K562 (cell line): ENCODE measurements at regions not wholly inside any gene's neighbourhood (a gene's known extent, or its start where the extent isn't known, plus 50 kb on each side); places are given as distances from the start of the nearest gene placed in this dataset.

Source experiments
- ARID1B ChIP-seq: fragments of 450-650 bp; IDR thresholded peaks from 2 replicates; pipeline ENCODE4 v1.6.1; 2016; ENCODE audit warnings: antibody characterized with exemption, mild to moderate bottlenecking, inconsistent platforms
- BHLHE40 ChIP-seq: IDR thresholded peaks from 2 replicates; pipeline ENCODE4 v1.6.1; 2011; ENCODE audit warnings: low read length, improper control_type of control experiment
- FOS ChIP-seq: IDR thresholded peaks from 3 replicates; pipeline ENCODE4 v1.6.1; 2011; ENCODE audit not compliant: insufficient read length; ENCODE audit errors: extremely low read depth
- HDAC8 ChIP-seq: fragments of 450-650 bp; IDR thresholded peaks from 2 replicates; pipeline ENCODE4 v1.6.1; 2016; ENCODE audit warnings: mild to moderate bottlenecking, missing genetic modification characterization, moderate library complexity, missing compliant biosample characterization
- HSF4 ChIP-seq: fragments of 250-450 bp; sonication (Bioruptor Pico); IDR thresholded peaks from 2 replicates; pipeline ENCODE4 v2.1.2; 2022; ENCODE audit warnings: mild to moderate bottlenecking, moderate library complexity, borderline replicate concordance
- KDM1A ChIP-seq, 2 experiments: fragments of 450-650 bp; IDR thresholded peaks; 2 replicates each; pipeline ENCODE4 v1.6.1; 2016; ENCODE audit warnings: mild to moderate bottlenecking in 2 of 2
- MEF2D ChIP-seq: conservative IDR thresholded peaks from 2 replicates; pipeline ENCODE4 v1.6.1; 2016; ENCODE audit warnings: low read depth, missing genetic modification characterization, missing compliant biosample characterization
- NR3C1 ChIP-seq: sonication (generic); formaldehyde crosslinking; IDR thresholded peaks from 2 replicates; pipeline ENCODE4 v1.8.1; 2022; ENCODE audit warnings: missing genetic modification reagents
- SETDB1 ChIP-seq: IDR thresholded peaks from one replicate; pipeline ENCODE4 v1.6.1; 2012; ENCODE audit warnings: low read length, control low read depth, inconsistent platforms
- SP1 ChIP-seq: sonication (generic); formaldehyde crosslinking; IDR thresholded peaks from 2 replicates; pipeline ENCODE4 v1.8.1; 2022; ENCODE audit warnings: mild to moderate bottlenecking, missing genetic modification reagents
- TAF1 ChIP-seq: IDR thresholded peaks from 2 replicates; pipeline ENCODE4 v1.6.1; 2011; ENCODE audit warnings: mild to moderate bottlenecking, low read length, moderate library complexity; ENCODE audit not compliant: insufficient read depth, control insufficient read depth, severe bottlenecking; ENCODE audit errors: extremely low read depth
- TF ChIP-seq, protein P1 (sequence below), 2 experiments: fragments of 150-350 bp in 1 of 2; IDR thresholded peaks; 2 replicates each; pipeline ENCODE4 v1.6.1; 2012 to 2016; ENCODE audit warnings: low read depth in 2 of 2, low read length in 2 of 2, mild to moderate bottlenecking in 1 of 2, moderate library complexity in 1 of 2
- TF ChIP-seq, protein P2 (sequence below): sonication (generic); formaldehyde crosslinking; IDR thresholded peaks from 2 replicates; pipeline ENCODE4 v1.8.0; 2022; ENCODE audit warnings: mild to moderate bottlenecking, missing genetic modification reagents
- TF ChIP-seq, protein P3 (sequence below), 2 experiments: fragments of 450-650 bp in 1 of 2; sonication (generic) in 1 of 2; formaldehyde crosslinking in 1 of 2; IDR thresholded peaks; 2 replicates each; pipeline versions ENCODE4 v1.7.1 to v1.9.0; 2016 to 2022; ENCODE audit warnings: inconsistent platforms in 1 of 2, mild to moderate bottlenecking in 1 of 2, missing genetic modification reagents in 1 of 2

DNA sequence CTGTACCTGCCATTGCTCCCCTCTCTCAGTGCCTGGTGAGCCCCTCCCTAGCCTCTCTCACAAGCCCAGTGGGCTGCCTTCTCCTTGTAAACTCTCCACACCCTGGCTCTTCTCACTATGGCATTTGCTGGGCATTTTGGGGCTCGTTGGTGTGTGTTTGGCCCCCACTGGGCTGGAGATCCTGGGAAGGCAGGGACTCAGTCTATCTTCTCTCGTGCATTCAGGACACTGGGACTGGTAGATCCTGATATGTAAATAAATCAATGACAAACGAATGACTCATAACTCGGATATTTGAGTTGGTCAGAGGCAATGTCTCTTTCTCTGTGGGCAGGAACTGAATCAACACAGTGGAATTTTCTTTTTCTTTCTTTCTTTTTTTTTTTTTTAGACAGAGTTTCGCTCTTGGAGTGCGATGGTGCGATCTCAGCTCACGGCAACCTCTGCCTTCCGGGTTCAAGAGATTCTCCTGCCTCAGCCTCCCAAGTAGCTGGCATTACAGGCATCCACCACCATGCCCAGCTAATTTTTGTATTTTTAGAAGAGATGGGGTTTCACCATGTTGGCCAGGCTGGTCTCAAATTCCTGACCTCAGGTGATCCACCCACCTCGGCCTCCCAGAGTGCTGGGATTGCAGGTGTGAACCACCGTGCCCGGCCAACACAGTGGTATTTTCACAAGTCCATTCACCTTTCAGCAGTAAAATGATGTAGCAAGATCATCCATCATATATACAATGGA lies 144.6 kb upstream of the SPRED2 start (continued):
- TF ChIP-seq, protein P1, sequence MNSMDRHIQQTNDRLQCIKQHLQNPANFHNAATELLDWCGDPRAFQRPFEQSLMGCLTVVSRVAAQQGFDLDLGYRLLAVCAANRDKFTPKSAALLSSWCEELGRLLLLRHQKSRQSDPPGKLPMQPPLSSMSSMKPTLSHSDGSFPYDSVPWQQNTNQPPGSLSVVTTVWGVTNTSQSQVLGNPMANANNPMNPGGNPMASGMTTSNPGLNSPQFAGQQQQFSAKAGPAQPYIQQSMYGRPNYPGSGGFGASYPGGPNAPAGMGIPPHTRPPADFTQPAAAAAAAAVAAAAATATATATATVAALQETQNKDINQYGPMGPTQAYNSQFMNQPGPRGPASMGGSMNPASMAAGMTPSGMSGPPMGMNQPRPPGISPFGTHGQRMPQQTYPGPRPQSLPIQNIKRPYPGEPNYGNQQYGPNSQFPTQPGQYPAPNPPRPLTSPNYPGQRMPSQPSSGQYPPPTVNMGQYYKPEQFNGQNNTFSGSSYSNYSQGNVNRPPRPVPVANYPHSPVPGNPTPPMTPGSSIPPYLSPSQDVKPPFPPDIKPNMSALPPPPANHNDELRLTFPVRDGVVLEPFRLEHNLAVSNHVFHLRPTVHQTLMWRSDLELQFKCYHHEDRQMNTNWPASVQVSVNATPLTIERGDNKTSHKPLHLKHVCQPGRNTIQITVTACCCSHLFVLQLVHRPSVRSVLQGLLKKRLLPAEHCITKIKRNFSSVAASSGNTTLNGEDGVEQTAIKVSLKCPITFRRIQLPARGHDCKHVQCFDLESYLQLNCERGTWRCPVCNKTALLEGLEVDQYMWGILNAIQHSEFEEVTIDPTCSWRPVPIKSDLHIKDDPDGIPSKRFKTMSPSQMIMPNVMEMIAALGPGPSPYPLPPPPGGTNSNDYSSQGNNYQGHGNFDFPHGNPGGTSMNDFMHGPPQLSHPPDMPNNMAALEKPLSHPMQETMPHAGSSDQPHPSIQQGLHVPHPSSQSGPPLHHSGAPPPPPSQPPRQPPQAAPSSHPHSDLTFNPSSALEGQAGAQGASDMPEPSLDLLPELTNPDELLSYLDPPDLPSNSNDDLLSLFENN (IDR thresholded peaks at IDR 0.05; ENCODE audit: low read depth in 2 of 2, low read length in 2 of 2) = no peak
- peak; percentile 78 for TF ChIP-seq ARID1B
- TF ChIP-seq KDM1A (IDR thresholded peaks at IDR 0.05) = peak; percentile 35 to 52; a peak in 2 of 4 replicates
- TF ChIP-seq MEF2D (tag) = no peak
- TF ChIP-seq, protein P2, sequence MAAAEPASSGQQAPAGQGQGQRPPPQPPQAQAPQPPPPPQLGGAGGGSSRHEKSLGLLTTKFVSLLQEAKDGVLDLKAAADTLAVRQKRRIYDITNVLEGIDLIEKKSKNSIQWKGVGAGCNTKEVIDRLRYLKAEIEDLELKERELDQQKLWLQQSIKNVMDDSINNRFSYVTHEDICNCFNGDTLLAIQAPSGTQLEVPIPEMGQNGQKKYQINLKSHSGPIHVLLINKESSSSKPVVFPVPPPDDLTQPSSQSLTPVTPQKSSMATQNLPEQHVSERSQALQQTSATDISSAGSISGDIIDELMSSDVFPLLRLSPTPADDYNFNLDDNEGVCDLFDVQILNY (CRISPR knock-in tag) = no peak
- no peak for TF ChIP-seq TAF1
- TF ChIP-seq BHLHE40 = peak; percentile 9; the same call in 1 of the 2 replicates
- TF ChIP-seq FOS = peak; percentile 19
- no peak for TF ChIP-seq SP1 (CRISPR knock-in tag)
- TF ChIP-seq HSF4 = no peak
- no peak for TF ChIP-seq SETDB1
- no peak for TF ChIP-seq NR3C1 (CRISPR knock-in tag)
- no peak for TF ChIP-seq HDAC8 (tag)
- TF ChIP-seq, protein P3, sequence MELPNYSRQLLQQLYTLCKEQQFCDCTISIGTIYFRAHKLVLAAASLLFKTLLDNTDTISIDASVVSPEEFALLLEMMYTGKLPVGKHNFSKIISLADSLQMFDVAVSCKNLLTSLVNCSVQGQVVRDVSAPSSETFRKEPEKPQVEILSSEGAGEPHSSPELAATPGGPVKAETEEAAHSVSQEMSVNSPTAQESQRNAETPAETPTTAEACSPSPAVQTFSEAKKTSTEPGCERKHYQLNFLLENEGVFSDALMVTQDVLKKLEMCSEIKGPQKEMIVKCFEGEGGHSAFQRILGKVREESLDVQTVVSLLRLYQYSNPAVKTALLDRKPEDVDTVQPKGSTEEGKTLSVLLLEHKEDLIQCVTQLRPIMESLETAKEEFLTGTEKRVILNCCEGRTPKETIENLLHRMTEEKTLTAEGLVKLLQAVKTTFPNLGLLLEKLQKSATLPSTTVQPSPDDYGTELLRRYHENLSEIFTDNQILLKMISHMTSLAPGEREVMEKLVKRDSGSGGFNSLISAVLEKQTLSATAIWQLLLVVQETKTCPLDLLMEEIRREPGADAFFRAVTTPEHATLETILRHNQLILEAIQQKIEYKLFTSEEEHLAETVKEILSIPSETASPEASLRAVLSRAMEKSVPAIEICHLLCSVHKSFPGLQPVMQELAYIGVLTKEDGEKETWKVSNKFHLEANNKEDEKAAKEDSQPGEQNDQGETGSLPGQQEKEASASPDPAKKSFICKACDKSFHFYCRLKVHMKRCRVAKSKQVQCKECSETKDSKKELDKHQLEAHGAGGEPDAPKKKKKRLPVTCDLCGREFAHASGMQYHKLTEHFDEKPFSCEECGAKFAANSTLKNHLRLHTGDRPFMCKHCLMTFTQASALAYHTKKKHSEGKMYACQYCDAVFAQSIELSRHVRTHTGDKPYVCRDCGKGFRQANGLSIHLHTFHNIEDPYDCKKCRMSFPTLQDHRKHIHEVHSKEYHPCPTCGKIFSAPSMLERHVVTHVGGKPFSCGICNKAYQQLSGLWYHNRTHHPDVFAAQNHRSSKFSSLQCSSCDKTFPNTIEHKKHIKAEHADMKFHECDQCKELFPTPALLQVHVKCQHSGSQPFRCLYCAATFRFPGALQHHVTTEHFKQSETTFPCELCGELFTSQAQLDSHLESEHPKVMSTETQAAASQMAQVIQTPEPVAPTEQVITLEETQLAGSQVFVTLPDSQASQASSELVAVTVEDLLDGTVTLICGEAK (IDR thresholded peaks at IDR 0.05) = no peak
- TF ChIP-seq, protein P3 (CRISPR knock-in tag; IDR thresholded peaks at IDR 0.05) = no peak
